ENCODE measurements at regions not wholly inside any gene's neighbourhood (a gene's known extent, or its start where the extent isn't known, plus 50 kb on each side); places are given as distances from the start of the nearest gene placed in this dataset.
"Not testable (repeated sequence)": the region's sequence is repeated elsewhere in the genome, so short reads cannot be mapped to it uniquely, and the experiment has no call there.

GRCh38 chr2:2649109-2650072, 318.3 kb upstream of the MYT1L start:
- DNase-seq = no peak

GRCh38 chr2:2648094-2648493, 317.0 kb upstream of the MYT1L start:
- DNase-seq = no peak

GRCh38 chr2:2647141-2647541, 316.1 kb upstream of the MYT1L start:
- DNase-seq = no peak

- peak; percentile 46 for DNase-seq
Observed at GRCh38 chr2:2646433-2647051, 315.5 kb upstream of the MYT1L start.

- no peak for DNase-seq
Observed at GRCh38 chr2:2645162-2645855, 314.2 kb upstream of the MYT1L start.

GRCh38 chr2:2644751-2645150, 313.7 kb upstream of the MYT1L start:
- DNase-seq = not testable (repeated sequence)

- no peak for DNase-seq
Observed at GRCh38 chr2:2644040-2644439, 313.0 kb upstream of the MYT1L start.

- no peak for DNase-seq
Observed at GRCh38 chr2:2642906-2643890, 312.1 kb upstream of the MYT1L start.

- DNase-seq = no peak
Observed at GRCh38 chr2:2641541-2642410, 310.7 kb upstream of the MYT1L start.

GRCh38 chr2:2640818-2641217, 309.7 kb upstream of the MYT1L start:
- no peak for DNase-seq

- DNase-seq = no peak
Observed at GRCh38 chr2:2640371-2640770, 309.3 kb upstream of the MYT1L start.

GRCh38 chr2:2639251-2640139, 308.4 kb upstream of the MYT1L start:
- DNase-seq = no peak

- no peak for DNase-seq
Observed at GRCh38 chr2:2638547-2639220, 307.6 kb upstream of the MYT1L start.

- no peak for DNase-seq
Observed at GRCh38 chr2:2636813-2637212, 305.7 kb upstream of the MYT1L start.

GRCh38 chr2:2635025-2635528, 304.0 kb upstream of the MYT1L start:
- DNase-seq = no peak

- DNase-seq = no peak
Observed at GRCh38 chr2:2633017-2633416, 301.9 kb upstream of the MYT1L start.

- DNase-seq = no peak
Observed at GRCh38 chr2:2623939-2624338, 292.9 kb upstream of the MYT1L start.

- DNase-seq = no peak
Observed at GRCh38 chr2:2621855-2622254, 290.8 kb upstream of the MYT1L start.

GRCh38 chr2:2620604-2621003, 289.5 kb upstream of the MYT1L start:
- DNase-seq = no peak
